ENCODE measurements at regions not wholly inside any gene's neighbourhood (a gene's known extent, or its start where the extent isn't known, plus 50 kb on each side); places are given as distances from the start of the nearest gene placed in this dataset.

GRCh38 chrX:140104760-140105159 is 139.4 kb upstream of the CXorf66 start:
- TF ChIP-seq CTCF (IDR thresholded peaks at IDR 0.05) (no peak), POLR2A (IDR thresholded peaks at IDR 0.05) (no peak), POLR2AphosphoS5 (IDR thresholded peaks at IDR 0.05) (no peak)

Measured in suprapubic skin (tissue), 4 donors.